DMS114 treated with DMSO at 0.1 percent for 48 hours (cell line): ENCODE measurements at regions not wholly inside any gene's neighbourhood (a gene's known extent, or its start where the extent isn't known, plus 50 kb on each side); places are given as distances from the start of the nearest gene placed in this dataset.

Source experiments
- DNase-seq: peaks from one replicate; lab custom pipeline; 2025; ENCODE audit not compliant: unreplicated experiment; lab: John Stamatoyannopoulos, UW

GRCh38 chr13:34103854-34104253, 285.9 kb downstream of the RFC3 start:
- DNase-seq, result no peak

GRCh38 chr13:34104853-34105252, 286.9 kb downstream of the RFC3 start:
- no peak for DNase-seq

GRCh38 chr13:34107806-34108205, 289.9 kb downstream of the RFC3 start:
- DNase-seq, result no peak

- no peak for DNase-seq
Observed at GRCh38 chr13:34108410-34108809, 290.5 kb downstream of the RFC3 start.

DNA sequence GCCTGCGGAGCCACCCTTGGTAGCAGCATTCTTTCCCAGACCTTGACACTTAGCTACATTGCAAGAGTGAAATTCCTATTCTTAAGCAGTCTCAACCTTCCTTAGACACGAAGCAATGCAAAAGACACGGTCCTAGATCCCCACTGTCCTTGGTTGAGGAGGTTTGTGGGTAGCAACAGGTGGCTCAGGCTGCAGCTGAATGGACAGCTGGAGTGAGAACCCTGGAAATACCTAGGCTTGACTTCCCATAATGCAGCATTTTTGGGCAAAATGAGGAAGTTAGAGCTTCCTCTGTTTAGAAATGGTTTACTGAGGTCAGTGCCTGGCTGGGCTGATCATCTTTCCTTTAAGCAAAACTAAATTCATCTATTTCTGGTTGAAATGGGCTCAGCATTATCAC, 296.6 kb downstream of the RFC3 start:
- DNase-seq, result no peak

GRCh38 chr13:34116651-34117050, 298.7 kb downstream of the RFC3 start:
- no peak for DNase-seq

DNA sequence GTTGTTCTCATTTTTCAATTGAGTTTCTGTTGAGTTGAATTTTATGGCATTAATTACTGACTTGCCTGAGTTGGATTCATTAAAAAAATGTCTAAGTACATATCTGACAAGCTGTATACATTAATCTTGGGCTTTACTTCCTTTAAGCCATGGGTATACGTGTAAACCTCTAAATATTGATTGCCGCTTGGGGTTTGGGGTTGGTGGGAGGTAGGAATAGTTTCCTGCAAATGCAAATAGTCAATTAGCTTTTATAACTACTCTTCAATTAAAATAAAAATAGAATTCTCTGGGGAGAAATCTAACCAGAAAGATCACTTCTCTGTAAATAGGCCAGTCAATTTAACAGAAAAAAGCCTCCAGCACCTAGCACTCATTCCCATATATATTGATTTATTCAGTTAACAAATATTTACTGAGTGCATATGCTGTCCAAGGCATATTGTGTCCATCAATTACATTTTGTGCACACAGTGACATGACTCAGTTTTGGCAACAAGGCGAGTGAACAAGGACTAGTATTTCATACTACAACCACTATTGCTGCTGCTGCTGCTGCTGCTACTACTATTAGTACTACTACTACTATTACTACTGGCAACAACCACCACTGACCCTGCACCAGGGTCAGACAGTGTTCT, 306.8 kb downstream of the RFC3 start:
- DNase-seq, result no peak

DNA sequence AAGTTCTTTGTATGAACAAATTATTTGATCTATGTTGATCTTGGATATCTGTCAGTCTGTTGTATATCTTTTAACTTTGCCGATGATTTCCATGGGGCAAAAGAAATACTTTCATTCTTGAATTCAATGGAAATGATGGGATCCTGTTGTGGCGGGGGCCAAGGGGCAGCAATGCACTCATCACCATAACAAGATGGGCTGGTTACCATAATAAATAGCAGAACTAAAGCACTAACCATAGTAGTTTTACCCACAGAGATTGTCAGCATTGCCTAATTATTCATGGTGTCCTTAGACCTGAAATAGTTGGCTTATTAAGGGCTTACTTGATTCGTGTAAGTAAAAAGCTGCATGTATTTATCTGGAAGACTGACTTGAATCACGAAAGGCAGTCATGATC, 309.6 kb downstream of the RFC3 start:
- DNase-seq, result no peak

- no peak for DNase-seq
Observed at GRCh38 chr13:34128661-34129060, 310.7 kb downstream of the RFC3 start.

GRCh38 chr13:34129436-34129835, 311.5 kb downstream of the RFC3 start:
- no peak for DNase-seq

DNA sequence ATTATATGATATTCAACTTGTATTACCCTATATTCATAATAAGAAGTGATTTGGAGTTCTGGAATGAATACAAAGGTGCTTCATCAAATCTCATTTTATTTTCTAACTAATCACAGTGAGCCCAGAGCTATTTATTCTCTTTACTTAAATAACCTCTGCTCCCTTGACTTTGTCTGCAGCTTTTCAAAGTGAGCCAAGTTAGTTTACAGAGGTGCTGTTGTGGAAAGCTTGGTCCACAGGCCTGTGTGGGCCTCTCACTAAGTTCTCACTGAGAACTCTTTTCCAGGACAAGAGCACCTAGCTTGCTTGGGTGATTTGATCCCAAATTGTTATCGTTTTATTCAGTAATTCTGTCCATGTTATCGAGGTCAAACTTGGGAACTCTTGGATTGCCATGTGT, 319.3 kb downstream of the RFC3 start:
- no peak for DNase-seq

DNA sequence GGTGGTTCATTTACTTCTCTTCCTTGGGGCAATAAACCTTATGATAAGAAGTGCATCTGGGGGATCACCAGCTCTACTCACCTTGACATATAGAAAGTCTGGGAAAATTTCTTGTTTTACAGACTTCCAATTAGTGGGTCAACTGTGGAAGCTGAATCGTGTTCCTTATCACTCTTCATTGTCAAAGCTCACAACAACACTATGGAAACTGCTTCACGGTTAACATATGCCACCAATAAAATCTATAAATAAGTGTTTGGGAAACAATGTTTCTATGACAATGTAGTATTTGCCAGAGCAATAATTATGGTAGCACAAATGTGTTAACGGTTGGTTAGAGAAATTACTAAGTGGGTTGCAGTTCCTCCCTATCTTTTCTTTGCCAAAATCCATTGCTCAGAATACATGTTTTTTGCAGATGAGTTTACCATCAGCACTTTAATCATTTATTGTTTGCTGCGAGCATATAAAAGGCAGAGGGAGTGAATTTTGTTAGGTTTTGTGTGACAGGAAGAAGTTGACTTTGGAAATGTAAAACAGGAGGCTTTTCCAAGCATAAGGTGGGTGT, 321.8 kb downstream of the RFC3 start:
- DNase-seq, result no peak

GRCh38 chr13:34143637-34144036, 325.7 kb downstream of the RFC3 start:
- no peak for DNase-seq

GRCh38 chr13:34144142-34144541, 326.2 kb downstream of the RFC3 start:
- no peak for DNase-seq

DNA sequence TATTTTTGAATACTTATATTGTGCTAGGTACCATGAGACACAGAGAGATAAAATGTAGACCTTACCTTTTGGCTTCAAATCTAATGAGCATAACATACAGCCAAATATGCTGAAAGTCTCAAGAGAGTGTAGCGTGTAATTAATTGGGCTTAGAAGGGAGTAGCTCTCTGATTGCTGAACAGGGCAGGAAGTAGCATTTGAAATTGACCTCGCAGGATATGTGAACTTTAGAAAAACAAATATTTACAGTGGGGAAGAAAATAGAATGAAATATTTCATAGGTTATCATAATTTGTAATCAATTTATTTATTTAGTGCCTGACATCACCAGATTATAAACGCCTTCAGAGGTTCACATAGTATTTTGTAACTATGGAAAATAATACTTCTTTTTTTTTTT, 327.1 kb downstream of the RFC3 start:
- no peak for DNase-seq

DNA sequence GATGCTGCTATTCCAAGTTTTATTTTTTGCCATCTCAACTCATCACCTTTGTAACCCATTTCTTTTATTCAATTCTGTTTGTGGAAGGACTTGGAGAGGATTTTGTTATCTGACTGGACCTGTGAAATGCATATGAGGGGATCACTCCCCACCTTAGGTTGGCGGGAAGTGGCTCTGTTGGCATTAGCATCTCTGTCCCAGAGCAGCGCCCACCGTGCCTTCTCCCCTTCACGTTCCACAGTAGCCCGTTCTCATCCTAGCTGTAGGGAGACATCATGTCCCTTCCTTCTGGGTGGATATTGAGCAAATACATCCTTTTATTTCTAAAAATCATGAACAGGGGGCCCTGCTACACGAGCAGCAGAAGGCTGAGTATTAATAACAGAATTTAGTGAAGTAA, 330.4 kb downstream of the RFC3 start:
- DNase-seq, result no peak

GRCh38 chr13:34151885-34152284, 333.9 kb downstream of the RFC3 start:
- no peak for DNase-seq

DNA sequence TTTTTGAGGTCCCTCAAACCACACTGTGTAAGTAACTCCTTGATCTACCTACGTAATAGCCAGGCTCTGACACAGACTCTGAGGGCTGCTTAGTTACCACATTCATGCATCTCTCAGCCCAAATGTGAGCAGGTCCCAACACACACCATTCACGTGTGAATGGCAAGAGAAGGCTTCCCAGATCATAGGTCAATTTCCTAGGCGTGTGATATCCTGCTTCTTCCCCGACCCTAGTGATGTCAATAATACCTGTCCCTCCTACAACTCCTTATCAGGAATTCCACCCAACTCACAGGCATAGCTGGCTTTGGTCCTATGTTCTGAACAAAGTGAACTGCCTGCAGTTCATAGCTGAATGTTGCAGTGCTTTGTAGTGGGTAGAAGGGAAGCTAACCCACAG, 334.5 kb downstream of the RFC3 start:
- no peak for DNase-seq

- DNase-seq, result no peak
Observed at GRCh38 chr13:34152996-34153395, 335.0 kb downstream of the RFC3 start.

DNA sequence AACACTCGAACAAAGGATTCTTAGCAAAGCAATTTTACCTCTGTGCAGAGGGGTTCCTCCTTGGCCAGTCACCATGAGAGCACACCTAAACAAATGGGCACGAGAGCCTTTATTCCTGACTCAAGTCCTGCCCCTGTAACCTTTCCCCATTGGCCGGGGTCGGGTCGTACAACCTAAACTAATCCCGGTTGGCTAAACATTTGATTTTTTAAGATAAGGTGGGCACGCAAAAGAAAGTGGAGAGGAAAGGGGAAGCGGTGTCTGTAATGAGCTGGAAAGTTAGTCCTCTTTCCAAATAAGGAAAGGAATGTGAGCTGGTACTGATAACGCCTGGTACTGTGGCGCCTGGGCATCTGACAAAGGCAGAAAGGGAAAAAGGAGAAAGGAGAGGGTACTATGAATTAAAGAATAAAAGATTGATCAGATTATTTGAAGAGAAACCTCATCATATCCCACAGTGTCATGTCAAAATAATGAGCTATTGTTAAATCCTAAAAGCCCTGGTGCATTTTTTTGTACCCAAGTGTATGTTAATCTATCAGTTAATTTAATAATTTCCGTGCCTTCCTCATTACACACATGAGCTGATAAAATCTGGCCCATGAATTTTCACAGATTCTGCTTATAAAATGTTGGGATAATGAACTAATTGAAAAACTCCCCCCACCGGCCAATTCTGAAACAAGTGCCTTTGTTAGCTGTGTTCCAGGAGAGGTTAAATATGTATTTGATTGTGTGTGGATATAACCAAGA, 335.7 kb downstream of the RFC3 start:
- no peak for DNase-seq

DNA sequence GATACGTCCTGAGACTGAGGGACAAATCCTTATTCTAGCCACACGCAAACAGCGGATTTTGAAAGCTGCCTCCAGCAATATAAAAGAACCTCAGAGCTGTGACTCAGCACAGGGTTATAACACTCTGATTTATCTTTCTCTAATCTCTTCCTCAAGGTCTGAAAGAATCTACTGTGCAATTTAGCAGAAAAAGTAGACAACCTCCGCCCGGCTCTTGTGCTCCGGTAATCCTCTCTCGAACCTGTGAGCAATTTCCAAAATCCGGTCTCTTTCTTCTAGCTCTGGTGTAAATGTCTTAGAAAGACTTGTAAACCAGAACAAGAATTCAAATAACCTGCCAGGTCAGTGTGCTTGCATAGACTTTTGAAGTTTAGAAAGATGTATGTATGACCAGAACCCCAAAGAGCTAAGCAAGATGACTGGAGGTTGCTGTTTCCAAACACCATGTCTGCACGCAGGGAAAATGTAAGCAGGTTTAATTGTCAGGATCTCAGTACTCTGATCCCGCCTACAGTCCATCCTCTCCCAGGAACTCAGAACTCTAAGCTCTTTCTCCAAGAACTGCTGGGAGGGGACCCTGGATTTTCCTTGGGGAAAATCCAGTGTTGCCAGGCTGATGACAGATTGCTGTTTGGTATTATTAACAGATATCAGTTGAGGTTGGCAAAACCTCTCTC, 338.1 kb downstream of the RFC3 start:
- no peak for DNase-seq

DNA sequence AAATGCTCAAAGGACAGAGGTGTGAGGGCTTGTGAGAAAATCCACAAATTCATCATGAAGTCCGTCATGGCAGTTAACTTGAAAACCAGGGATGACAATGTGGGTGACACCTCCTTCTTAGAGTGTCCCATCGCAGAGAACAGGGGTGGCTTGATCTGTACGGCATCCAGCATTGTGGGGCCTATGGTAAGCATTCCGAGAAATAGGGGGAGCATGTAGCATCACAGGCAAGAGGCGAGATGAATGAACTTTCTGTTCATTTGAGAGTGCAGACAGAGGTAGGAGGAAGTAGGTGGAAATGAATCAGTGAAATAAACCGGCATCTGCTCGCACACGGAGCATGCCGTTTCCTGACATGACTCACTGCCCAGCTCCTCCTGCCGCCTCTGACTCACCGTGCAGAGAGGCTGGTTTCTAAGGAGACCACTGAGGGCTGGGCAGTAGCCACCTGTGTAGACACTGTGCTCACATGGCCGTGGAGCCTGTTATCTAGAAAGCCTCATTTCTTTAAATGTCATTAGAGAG, 339.0 kb downstream of the RFC3 start:
- no peak for DNase-seq
